DOHH2 (cell line): ENCODE measurements at regions not wholly inside any gene's neighbourhood (a gene's known extent, or its start where the extent isn't known, plus 50 kb on each side); places are given as distances from the start of the nearest gene placed in this dataset.
"Not testable (repeated sequence)": the region's sequence is repeated elsewhere in the genome, so short reads cannot be mapped to it uniquely, and the experiment has no call there.

ENCODE experiments used
- CTCF ChIP-seq: fragments of 200-600 bp; sonication (generic); IDR thresholded peaks from one replicate; pipeline ENCODE4 v1.5.1; 2014; ENCODE audit warnings: antibody characterized with exemption, mild to moderate bottlenecking, low read depth, low read length; ENCODE audit not compliant: poor library complexity, severe bottlenecking
- EZH2phosphoT487 ChIP-seq: fragments of 200-600 bp; sonication (generic); IDR thresholded peaks from 2 replicates; pipeline ENCODE4 v1.6.1; 2017; ENCODE audit warnings: borderline replicate concordance, mild to moderate bottlenecking, antibody characterized with exemption, low read length, moderate library complexity, mixed read lengths

DNA sequence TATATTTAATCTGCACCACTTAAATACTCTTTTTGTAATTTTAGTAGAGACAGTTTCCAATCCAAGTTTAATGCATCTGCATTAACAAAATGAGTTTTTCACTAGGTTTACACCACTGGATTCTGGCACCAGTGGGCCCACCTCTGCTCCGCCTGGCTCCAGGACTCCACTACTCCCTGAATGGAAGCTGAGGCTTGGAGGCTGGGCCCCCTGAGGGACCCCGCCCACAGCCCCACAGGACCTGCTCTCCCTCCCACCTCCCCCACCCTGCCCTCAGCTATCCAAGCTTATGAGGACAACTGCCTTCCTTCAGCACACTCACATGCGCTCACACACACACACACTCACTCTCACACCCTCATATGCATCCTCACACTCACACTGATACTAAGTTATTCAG, 100.5 kb downstream of the GOLGA6L6 start:
- not testable (repeated sequence) for TF ChIP-seq CTCF, EZH2phosphoT487
